UCSD-AML1 (cell line): ENCODE measurements at regions not wholly inside any gene's neighbourhood (a gene's known extent, or its start where the extent isn't known, plus 50 kb on each side); places are given as distances from the start of the nearest gene placed in this dataset.

Source experiments
- DNase-seq: peaks from one replicate; lab custom pipeline; 2025; ENCODE audit not compliant: unreplicated experiment; lab: John Stamatoyannopoulos, UW

DNA sequence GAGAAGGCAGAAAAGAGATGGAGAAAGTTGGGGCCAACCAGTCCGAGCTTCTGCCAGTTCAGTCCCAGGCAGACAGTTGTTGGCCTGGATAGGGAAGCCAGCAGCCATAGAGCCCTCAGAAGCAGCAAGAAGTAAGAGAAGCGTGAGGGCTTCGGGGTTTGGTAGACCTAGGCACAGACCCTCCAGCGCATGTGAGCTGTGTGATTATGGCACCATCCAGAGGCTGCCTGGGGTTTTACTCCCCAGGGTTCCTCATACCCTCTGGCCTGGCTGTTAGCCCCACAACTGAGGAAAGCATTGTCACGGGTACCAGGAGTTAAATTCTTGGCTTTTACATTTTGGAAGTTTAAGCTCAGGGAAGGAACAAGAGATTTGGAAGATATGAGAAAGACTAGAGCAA, 93.7 kb upstream of the RAB6C start:
- no peak for DNase-seq

GRCh38 chr2:129887688-129888266, 91.7 kb upstream of the RAB6C start:
- DNase-seq: no peak

GRCh38 chr2:129888461-129888860, 91.0 kb upstream of the RAB6C start:
- DNase-seq: no peak

DNA sequence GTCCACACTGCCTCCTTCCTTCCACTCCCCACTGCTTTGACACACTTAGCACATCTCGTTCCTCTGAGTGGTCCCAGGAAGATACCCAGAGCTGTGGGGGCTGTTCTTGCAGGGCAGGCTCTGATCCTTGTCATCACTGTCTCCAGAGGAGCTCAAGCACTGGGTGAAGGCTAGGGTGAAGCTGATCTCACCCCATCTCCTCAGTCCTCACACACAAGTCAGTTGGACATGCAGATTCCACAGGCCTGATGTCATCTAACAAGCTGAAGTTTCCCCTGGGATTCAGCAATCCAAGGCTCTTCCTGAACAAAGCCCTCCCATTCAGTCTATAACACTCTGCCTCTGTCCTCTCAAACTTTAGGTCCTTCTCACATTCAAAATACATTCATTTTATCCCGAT, 90.6 kb upstream of the RAB6C start:
- no peak for DNase-seq

DNA sequence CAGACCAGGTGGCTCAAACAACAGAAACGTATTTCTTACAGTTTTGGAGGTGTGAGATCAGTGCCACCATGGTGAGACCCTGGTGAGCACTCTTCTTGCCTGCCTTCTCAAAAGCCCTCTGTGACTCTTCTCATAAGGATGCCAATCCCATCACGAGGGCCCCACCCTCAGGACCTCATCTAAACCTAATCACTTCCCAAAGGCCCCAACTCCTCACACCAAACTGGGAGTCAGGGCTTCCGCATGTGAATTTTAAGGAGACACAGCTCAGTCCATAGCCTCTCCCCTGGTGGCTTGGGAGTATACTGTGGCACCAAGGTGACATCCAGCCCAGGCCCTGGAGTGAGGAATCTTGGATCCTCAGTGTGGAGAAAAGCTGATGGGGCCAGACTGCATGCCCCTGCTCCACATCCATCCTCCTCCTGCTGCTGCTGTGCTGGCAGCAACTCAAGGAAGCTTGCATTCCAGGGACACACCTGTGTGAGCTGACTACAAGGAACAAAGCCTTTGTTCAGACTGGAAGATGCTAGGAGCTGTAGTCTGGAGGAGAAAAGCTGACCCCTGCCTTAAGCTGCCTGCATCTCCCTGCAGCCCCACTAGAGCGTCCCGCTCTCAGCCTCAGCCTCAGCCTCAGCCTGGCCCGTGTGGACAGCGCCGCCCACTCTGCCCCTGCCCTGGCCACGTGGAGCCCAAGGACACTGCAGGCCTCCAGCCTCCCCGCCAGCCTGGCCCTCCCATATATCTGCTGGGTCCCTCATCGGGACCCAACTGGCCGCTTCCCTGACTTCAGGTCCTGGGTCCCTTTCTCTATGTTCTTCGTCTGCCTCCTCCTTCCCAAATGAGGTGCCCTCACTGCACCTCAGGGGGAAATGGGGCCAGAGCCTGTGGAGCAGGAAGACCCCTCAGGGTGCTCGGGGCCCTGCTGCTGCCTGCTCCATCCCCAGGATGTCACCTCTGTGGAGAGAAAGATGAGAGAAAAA, 87.8 kb upstream of the RAB6C start:
- no peak for DNase-seq

- no peak for DNase-seq
These were observed 87.1 kb upstream of the RAB6C start for GRCh38 chr2:129892360-129892759.

GRCh38 chr2:129892773-129893172, 86.7 kb upstream of the RAB6C start:
- no peak for DNase-seq

- no peak for DNase-seq
These were observed 86.2 kb upstream of the RAB6C start for GRCh38 chr2:129893244-129893643.

- DNase-seq: no peak
These were observed 84.8 kb upstream of the RAB6C start for GRCh38 chr2:129894616-129895015.

DNA sequence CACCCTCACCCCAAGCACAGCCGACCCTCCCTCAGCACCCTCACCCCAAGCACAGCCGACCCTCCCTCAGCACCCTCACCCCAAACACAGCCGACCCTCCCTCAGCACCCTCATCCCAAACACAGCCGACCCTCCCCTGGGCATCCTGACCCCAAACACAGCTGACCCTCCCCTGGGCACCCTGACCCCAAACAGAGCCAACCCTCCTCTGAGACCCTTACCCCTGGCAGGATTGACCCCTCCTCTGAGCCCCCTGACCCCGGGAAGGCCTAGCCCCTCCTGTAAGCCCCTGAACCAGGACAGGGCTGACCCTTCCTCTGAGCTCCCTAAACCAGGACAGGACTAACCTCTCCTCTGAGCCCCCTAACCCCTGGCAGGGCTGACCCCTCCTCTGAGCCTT, 84.4 kb upstream of the RAB6C start:
- no peak for DNase-seq

GRCh38 chr2:129895526-129896082, 83.9 kb upstream of the RAB6C start:
- no peak for DNase-seq

DNA sequence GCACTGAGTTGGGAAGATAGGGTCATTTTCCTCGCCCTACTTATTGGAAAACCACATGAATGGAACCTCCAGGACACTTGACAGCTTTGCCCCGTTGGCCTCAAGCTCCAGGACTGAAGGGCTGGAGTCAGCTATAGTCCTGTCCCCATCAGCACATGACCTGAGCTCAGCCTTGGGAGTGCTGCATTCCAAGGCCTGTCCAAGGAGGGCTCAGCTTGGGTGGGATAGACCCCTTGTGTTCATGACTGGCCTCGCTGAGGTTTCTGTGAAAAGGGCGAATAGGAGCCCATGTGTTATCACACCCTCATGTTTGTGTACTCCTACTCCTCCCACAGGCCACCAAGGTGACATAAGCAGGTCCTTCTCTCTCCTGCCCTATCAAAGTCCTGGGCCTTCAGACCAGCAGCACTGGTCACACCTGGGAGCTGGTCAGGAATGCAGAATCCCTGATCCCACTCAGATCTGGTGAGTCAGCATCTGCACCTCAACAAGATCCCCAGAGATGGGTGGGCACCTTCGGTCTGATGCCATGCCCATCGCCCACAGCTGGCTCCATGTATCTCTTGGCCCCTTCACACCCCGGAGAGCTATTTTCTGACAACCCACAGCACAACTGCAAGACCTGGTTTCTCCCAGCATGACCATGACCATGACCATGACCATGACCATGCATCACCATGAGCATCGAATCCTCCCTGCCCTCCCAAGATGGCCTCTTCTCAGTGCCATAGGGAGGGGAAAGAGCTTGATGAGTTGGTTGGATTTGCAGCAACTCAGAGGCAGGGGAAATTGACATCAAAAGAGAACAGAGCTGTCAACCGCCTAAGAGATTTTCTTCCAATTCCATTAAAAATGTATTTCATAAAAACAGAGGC, 83.0 kb upstream of the RAB6C start:
- no peak for DNase-seq

DNA sequence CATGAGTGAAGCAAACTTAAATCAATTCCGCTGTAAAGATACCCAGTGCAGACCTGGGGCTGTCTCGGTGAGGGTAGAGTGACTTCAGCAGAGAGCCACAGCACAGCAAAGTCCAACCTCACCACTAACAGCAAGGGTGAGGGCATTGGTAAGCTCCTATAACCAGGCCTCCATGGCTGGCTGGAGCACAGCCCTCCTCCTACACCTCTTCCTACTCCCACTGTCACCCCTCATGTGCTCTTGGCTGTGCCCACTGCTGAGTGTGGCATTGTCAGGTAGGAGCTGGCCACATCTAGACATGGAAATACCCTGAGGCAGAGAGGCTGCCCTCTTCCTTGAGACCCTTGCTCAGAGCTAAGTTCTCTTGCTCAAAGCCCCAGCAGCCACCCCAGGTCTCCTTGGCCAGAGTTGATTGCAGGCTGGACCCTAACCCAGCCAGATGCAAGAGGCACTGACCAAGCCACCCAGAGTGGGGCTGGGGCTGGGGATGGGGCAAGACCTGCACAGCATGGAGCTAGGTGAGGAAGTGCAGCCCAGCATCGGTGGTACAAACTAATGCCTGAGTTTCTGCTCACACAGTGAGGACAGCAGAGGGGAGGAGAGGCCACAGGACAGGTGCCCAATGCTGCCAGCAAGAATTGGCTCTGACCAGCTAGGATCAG, 77.6 kb upstream of the RAB6C start:
- DNase-seq: no peak

DNA sequence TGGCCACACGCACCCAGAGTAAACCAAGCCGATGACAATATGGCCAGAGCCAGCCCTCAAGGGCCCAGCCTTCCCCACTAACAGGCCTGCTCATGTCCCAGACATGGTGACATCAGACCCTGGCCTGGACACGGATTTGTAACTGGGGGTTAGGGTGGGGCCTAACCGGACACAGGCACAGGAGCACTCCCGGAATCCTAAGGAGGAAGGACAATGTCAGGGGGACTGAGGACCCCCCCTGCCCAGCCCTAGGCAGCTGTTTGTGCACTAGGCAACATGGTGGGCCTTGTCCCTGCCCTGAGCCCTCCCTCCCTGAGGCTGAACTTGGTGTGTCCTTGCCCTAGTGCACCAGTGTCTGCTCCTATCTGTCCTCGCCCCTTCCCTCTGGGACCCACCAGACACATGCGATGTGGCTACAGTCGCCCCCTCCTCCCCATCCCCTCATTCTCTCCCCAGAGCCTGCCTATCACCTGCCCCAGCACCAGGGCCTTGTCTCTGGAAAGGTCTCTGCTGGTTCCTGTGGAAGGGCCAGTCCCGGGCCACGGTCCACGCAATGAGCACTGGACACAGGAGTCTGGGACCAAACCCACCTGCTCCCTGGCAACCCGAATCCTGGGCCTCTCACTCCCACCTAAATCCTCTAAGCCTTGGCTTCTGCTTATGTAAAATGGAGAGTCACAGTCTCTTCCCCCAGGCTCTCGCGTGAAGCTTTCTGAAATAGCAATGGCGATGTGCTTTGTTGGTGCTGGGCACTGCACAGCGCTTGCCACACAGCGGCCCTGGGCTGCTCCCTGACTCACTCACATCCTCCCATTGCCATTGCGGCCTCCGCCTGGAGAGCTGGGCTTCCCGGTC, 76.5 kb upstream of the RAB6C start:
- DNase-seq: no peak

- no peak for DNase-seq
These were observed 75.7 kb upstream of the RAB6C start for GRCh38 chr2:129903586-129904425.

- no peak for DNase-seq
These were observed 74.7 kb upstream of the RAB6C start for GRCh38 chr2:129904532-129905446.

GRCh38 chr2:129905664-129906081, 73.8 kb upstream of the RAB6C start:
- DNase-seq: no peak
